ENCODE measurements at regions not wholly inside any gene's neighbourhood (a gene's known extent, or its start where the extent isn't known, plus 50 kb on each side); places are given as distances from the start of the nearest gene placed in this dataset.

- ChIA-PET POLR2A (ENCODE audit: low non-redundant PET) (no interaction called here), CTCF (no interaction called here)
- no peak overlapping the region for H3K27ac ChIP-seq
- no peak for DNase-seq (ENCODE audit: low spot score)
- TF ChIP-seq CTCF (conservative IDR thresholded peaks at IDR 0.05; ENCODE audit: low read depth), result no peak
These were observed 350.4 kb downstream of the TMEM121 start for GRCh38 chr14:105876829-105877228.

- no peak for TF ChIP-seq CTCF (conservative IDR thresholded peaks at IDR 0.05; ENCODE audit: low read depth)
- ChIA-PET POLR2A (ENCODE audit: low non-redundant PET) (no interaction called here), CTCF (no interaction called here)
- H3K27ac ChIP-seq, result no peak overlapping the region
- DNase-seq (ENCODE audit: low spot score), result no peak
These were observed 351.3 kb downstream of the TMEM121 start for GRCh38 chr14:105877645-105878044.

GRCh38 chr14:105878125-105878524 lies 351.7 kb downstream of the TMEM121 start:
- H3K27ac ChIP-seq, result no peak overlapping the region
- DNase-seq (ENCODE audit: low spot score), result no peak
- ChIA-PET POLR2A (ENCODE audit: low non-redundant PET) (no interaction called here), CTCF (no interaction called here)
- TF ChIP-seq CTCF (conservative IDR thresholded peaks at IDR 0.05; ENCODE audit: low read depth), result no peak

- H3K27ac ChIP-seq, result no peak overlapping the region
- no peak for DNase-seq (ENCODE audit: low spot score)
- no peak for TF ChIP-seq CTCF (conservative IDR thresholded peaks at IDR 0.05; ENCODE audit: low read depth)
- ChIA-PET POLR2A (ENCODE audit: low non-redundant PET) (no interaction called here), CTCF (no interaction called here)
These were observed 352.2 kb downstream of the TMEM121 start for GRCh38 chr14:105878554-105878953.

GRCh38 chr14:105879503-105879866 lies 353.1 kb downstream of the TMEM121 start:
- DNase-seq (ENCODE audit: low spot score), result no peak
- TF ChIP-seq CTCF (conservative IDR thresholded peaks at IDR 0.05; ENCODE audit: low read depth), result no peak
- ChIA-PET POLR2A (ENCODE audit: low non-redundant PET) (no interaction called here), CTCF (no interaction called here)
- no peak overlapping the region for H3K27ac ChIP-seq

- no peak for DNase-seq (ENCODE audit: low spot score)
- TF ChIP-seq CTCF (conservative IDR thresholded peaks at IDR 0.05; ENCODE audit: low read depth), result no peak
- ChIA-PET POLR2A (ENCODE audit: low non-redundant PET) (no interaction called here), CTCF (no interaction called here)
- no peak overlapping the region for H3K27ac ChIP-seq
These were observed 353.6 kb downstream of the TMEM121 start for GRCh38 chr14:105879867-105880561.

- POLR2A ChIA-PET (ENCODE audit: low non-redundant PET), result no interaction called here
- H3K27ac ChIP-seq, result no peak overlapping the region
- CTCF ChIA-PET, result no interaction called here
- no peak for TF ChIP-seq CTCF (conservative IDR thresholded peaks at IDR 0.05; ENCODE audit: low read depth)
- DNase-seq (ENCODE audit: low spot score), result no peak
These were observed 354.2 kb downstream of the TMEM121 start for GRCh38 chr14:105880616-105881015.
